Testis (tissue), 2 donors: ENCODE measurements at regions not wholly inside any gene's neighbourhood (a gene's known extent, or its start where the extent isn't known, plus 50 kb on each side); places are given as distances from the start of the nearest gene placed in this dataset.

Experiments used
- DNase-seq: peaks from one replicate; pipeline ENCODE4 v3.0.0-alpha.2; 2019
- H3K27ac ChIP-seq, 2 donors: fragments of 200-600 bp; sonication (generic); one replicate each; pipeline ENCODE4 v1.5.1; 2019
- H3K27me3 ChIP-seq: fragments of 200-600 bp; sonication (generic); one replicate; pipeline ENCODE4 v1.5.1; 2019
- H3K36me3 ChIP-seq: fragments of 200-600 bp; sonication (generic); one replicate; pipeline ENCODE4 v1.5.1; 2017; ENCODE audit warnings: low read depth; ENCODE audit errors: missing control alignments
- H3K4me1 ChIP-seq: fragments of 200-600 bp; sonication (generic); one replicate; pipeline ENCODE4 v1.5.1; 2019
- H3K4me3 ChIP-seq, 2 donors: fragments of 200-600 bp; sonication (generic); one replicate each; pipeline ENCODE4 v1.5.1; 2017 to 2019
- H3K9me3 ChIP-seq: fragments of 200-600 bp; sonication (generic); one replicate; pipeline ENCODE4 v1.5.1; 2017
- POLR2A ChIP-seq: fragments of 450-650 bp; IDR thresholded peaks from one replicate; pipeline ENCODE4 v1.6.1; 2017; ENCODE audit warnings: antibody characterized with exemption, mild to moderate bottlenecking, moderate library complexity
- WGBS, 2 donors: methylation state at CpG; one replicate each; pipeline ENCODE4 v1.1.5; 2018; 5-methylcytosine and 5-hydroxymethylcytosine counted together
- intact Hi-C: fragments of 100-400 bp; cut with DNase I; formaldehyde crosslinking; loops from one replicate; pipeline ENCODE4 v1.15.1; 2023; ENCODE audit warnings: low total_unique reads
- TF ChIP-seq, protein P1 (sequence below), 3 experiments: fragments of 450-650 bp in 2 of 3; fragments of 200-600 bp in 1 of 3; sonication (generic) in 1 of 3; IDR thresholded peaks; one replicate each; pipeline ENCODE4 v1.5.1; 2016 to 2019; ENCODE audit warnings: antibody characterized with exemption in 3 of 3, mild to moderate bottlenecking in 2 of 3, moderate library complexity in 1 of 3

GRCh38 chr5:98643569-98643968 is 129.9 kb upstream of the RGMB start:
- Histone ChIP-seq H3K27me3 (no peaks in the 10 kb centered on the region), H3K4me1 (no peaks in the 10 kb centered on the region), H3K27ac (no peak overlapping the region), H3K4me3 (no peak overlapping the region), H3K9me3 (no peaks in the 10 kb centered on the region), H3K36me3 (no peaks in the 10 kb centered on the region)
- WGBS, 2 donors = 84 to 85% methylated on average over 1 of the region's 1 CpG
- DNase-seq = no peak
- intact Hi-C loops = no loop called here
- no peak for TF ChIP-seq POLR2A
- TF ChIP-seq, protein P1, sequence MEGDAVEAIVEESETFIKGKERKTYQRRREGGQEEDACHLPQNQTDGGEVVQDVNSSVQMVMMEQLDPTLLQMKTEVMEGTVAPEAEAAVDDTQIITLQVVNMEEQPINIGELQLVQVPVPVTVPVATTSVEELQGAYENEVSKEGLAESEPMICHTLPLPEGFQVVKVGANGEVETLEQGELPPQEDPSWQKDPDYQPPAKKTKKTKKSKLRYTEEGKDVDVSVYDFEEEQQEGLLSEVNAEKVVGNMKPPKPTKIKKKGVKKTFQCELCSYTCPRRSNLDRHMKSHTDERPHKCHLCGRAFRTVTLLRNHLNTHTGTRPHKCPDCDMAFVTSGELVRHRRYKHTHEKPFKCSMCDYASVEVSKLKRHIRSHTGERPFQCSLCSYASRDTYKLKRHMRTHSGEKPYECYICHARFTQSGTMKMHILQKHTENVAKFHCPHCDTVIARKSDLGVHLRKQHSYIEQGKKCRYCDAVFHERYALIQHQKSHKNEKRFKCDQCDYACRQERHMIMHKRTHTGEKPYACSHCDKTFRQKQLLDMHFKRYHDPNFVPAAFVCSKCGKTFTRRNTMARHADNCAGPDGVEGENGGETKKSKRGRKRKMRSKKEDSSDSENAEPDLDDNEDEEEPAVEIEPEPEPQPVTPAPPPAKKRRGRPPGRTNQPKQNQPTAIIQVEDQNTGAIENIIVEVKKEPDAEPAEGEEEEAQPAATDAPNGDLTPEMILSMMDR (IDR thresholded peaks at IDR 0.05) = no peak

GRCh38 chr5:98651715-98652114 is 121.7 kb upstream of the RGMB start:
- no peaks in the 10 kb centered on the region for H3K36me3 ChIP-seq
- WGBS, 2 donors = 78 to 90% methylated on average over 3 of the region's 3 CpGs
- no peak overlapping the region for H3K27ac ChIP-seq
- intact Hi-C loops = no loop called here
- no peaks in the 10 kb centered on the region for H3K9me3 ChIP-seq
- no peaks in the 10 kb centered on the region for H3K4me1 ChIP-seq
- TF ChIP-seq POLR2A = no peak
- H3K27me3 ChIP-seq = no peaks in the 10 kb centered on the region
- DNase-seq = no peak
- no peak overlapping the region for H3K4me3 ChIP-seq

DNA sequence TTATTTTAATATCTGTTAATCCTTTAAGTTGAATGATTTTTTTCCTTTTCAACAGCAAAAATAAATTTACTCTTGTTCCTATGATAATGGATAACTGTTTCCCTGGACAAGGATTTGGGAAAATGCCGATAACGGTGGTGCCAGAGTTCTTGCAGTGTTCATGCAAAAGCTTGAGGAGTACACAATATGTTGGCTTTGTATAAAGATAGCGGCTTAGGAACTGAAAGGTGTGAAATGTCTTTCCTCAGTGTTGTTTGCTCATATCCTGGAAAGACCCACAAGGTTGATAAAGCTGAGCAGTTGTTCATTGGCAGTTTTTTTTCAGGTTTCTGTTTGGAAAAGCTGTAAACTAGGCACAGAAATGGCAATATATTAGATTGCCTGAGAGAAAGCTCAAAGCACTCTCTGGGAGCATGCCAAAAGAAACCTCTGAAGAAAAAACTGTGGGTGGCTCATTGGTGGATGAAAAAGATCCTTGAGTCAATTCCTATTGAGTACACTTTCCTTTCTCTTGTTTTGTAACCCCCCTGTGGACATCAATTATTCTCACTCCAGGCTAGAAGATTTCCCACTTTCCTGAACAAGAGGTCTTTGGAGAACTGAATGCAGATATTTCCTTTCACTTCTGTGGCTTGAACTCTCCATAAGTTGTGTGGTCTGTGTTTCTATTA is 117.2 kb upstream of the RGMB start:
- 80 to 92% methylated on average over 3 of the region's 3 CpGs for WGBS, 2 donors
- no peak for TF ChIP-seq POLR2A
- TF ChIP-seq, protein P1 (IDR thresholded peaks at IDR 0.05) = no peak
- no peaks in the 10 kb centered on the region for H3K27me3 ChIP-seq
- no peak overlapping the region for H3K4me3 ChIP-seq
- H3K9me3 ChIP-seq = no peaks in the 10 kb centered on the region
- intact Hi-C loops = no loop called here
- H3K36me3 ChIP-seq = no peaks in the 10 kb centered on the region
- no peak for DNase-seq
- no peak overlapping the region for H3K27ac ChIP-seq
- H3K4me1 ChIP-seq = no peaks in the 10 kb centered on the region

DNA sequence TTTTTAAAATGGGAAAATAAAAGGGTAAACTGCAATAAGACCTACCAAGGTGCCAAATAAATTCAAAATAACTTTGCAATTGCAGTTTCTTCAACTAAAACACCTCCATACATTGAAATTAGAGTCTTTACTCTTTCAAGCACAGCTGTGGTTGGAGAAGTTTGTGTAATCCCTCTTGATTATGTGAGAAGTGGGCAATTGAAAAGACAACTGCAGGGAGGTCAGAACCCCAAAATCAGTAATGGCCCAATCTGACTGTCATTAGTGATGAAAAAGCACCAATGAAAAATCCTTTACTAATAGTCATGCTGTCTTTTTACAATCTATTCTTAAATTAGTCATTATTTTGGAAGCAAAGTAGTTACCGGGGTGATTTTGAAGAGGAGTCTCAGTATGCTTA is 116.7 kb upstream of the RGMB start:
- Histone ChIP-seq H3K4me3 (no peak overlapping the region), H3K36me3 (no peaks in the 10 kb centered on the region), H3K4me1 (no peaks in the 10 kb centered on the region), H3K9me3 (no peaks in the 10 kb centered on the region), H3K27ac (no peak overlapping the region), H3K27me3 (no peaks in the 10 kb centered on the region)
- 93 to 95% methylated on average over 1 of the region's 1 CpG for WGBS, 2 donors
- no peak for TF ChIP-seq POLR2A
- TF ChIP-seq, protein P1 (IDR thresholded peaks at IDR 0.05) = no peak
- intact Hi-C loops = no loop called here
- no peak for DNase-seq

DNA sequence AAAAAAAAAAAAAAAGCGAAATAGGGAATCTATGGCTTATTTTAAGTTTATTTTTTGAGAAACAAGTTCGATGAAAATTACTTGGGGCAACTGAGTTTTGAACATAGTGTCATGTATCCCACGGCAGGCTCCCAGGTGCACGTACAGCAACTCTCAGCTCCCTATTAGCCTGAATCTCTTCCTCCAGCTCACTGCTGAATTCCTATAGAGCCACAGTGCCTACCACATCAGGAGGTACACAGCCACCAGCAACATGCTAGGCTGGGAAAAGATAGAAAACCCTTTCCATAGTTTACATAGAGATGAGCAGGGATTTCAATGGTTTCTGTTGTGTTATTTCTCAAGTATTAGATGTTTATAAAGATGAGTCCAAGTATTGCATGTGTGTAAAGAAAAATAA is 115.9 kb upstream of the RGMB start:
- Histone ChIP-seq H3K27ac (no peak overlapping the region), H3K9me3 (no peaks in the 10 kb centered on the region), H3K27me3 (no peaks in the 10 kb centered on the region), H3K36me3 (no peaks in the 10 kb centered on the region), H3K4me3 (no peak overlapping the region), H3K4me1 (no peaks in the 10 kb centered on the region)
- 82 to 90% methylated on average over 4 of the region's 4 CpGs for WGBS, 2 donors
- DNase-seq = no peak
- intact Hi-C loops = no loop called here
- TF ChIP-seq POLR2A = no peak
- TF ChIP-seq, protein P1 (IDR thresholded peaks at IDR 0.05) = no peak
